Islet precursor cell (in vitro differentiated cells): ENCODE measurements at regions not wholly inside any gene's neighbourhood (a gene's known extent, or its start where the extent isn't known, plus 50 kb on each side); places are given as distances from the start of the nearest gene placed in this dataset.
"Not testable (repeated sequence)": the region's sequence is repeated elsewhere in the genome, so short reads cannot be mapped to it uniquely, and the experiment has no call there.

Source experiments
- DNase-seq: peaks from one replicate; pipeline ENCODE4 v3.0.0-alpha.2; 2018

- not testable (repeated sequence) for DNase-seq
Observed at GRCh38 chr6:71007298-71007697, 50.4 kb upstream of the B3GAT2 start.

- no peak for DNase-seq
Observed at GRCh38 chr6:71011871-71012371, 55.1 kb upstream of the B3GAT2 start.

- DNase-seq: no peak
Observed at GRCh38 chr6:71012866-71013469, 56.1 kb upstream of the B3GAT2 start.

- DNase-seq: no peak
Observed at GRCh38 chr6:71015392-71015791, 58.5 kb upstream of the B3GAT2 start.

- no peak for DNase-seq
Observed at GRCh38 chr6:71028236-71028876, 71.5 kb upstream of the B3GAT2 start.

GRCh38 chr6:71028877-71029252, 72.0 kb upstream of the B3GAT2 start:
- DNase-seq: no peak

GRCh38 chr6:71029555-71029954, 72.7 kb upstream of the B3GAT2 start:
- no peak for DNase-seq

- no peak for DNase-seq
Observed at GRCh38 chr6:71031912-71032311, 75.1 kb upstream of the B3GAT2 start.

GRCh38 chr6:71033171-71033570, 76.3 kb upstream of the B3GAT2 start:
- DNase-seq: no peak

- DNase-seq: no peak
Observed at GRCh38 chr6:71033890-71034289, 77.0 kb upstream of the B3GAT2 start.

GRCh38 chr6:71034563-71035345, 77.9 kb upstream of the B3GAT2 start:
- DNase-seq: no peak

- DNase-seq: no peak
Observed at GRCh38 chr6:71035871-71036270, 79.0 kb upstream of the B3GAT2 start.

- DNase-seq: no peak
Observed at GRCh38 chr6:71038711-71039344, 82.0 kb upstream of the B3GAT2 start.

GRCh38 chr6:71040043-71040442, 83.2 kb upstream of the B3GAT2 start:
- no peak for DNase-seq

GRCh38 chr6:71040841-71041240, 84.0 kb upstream of the B3GAT2 start:
- DNase-seq: no peak

- no peak for DNase-seq
Observed at GRCh38 chr6:71043902-71044301, 87.0 kb upstream of the B3GAT2 start.

GRCh38 chr6:71044753-71045152, 87.9 kb upstream of the B3GAT2 start:
- DNase-seq: no peak

GRCh38 chr6:71045296-71045695, 88.4 kb upstream of the B3GAT2 start:
- DNase-seq: no peak

- no peak for DNase-seq
Observed at GRCh38 chr6:71047417-71047816, 90.6 kb upstream of the B3GAT2 start.

GRCh38 chr6:71048320-71049164, 91.7 kb upstream of the B3GAT2 start:
- no peak for DNase-seq

GRCh38 chr6:71049198-71049770, 92.4 kb upstream of the B3GAT2 start:
- DNase-seq: no peak

- no peak for DNase-seq
Observed at GRCh38 chr6:71053475-71053874, 96.6 kb upstream of the B3GAT2 start.
